NCI-H748 (cell line): ENCODE measurements at regions not wholly inside any gene's neighbourhood (a gene's known extent, or its start where the extent isn't known, plus 50 kb on each side); places are given as distances from the start of the nearest gene placed in this dataset.
"Not testable (repeated sequence)": the region's sequence is repeated elsewhere in the genome, so short reads cannot be mapped to it uniquely, and the experiment has no call there.

ENCODE experiments used
- DNase-seq: peaks from one replicate; lab custom pipeline; 2025; ENCODE audit not compliant: unreplicated experiment; lab: John Stamatoyannopoulos, UW

GRCh38 chr3:87796137-87796842, 262.5 kb downstream of the CGGBP1 start:
- DNase-seq: no peak

- DNase-seq: no peak
Measured at GRCh38 chr3:87795701-87796100, 263.1 kb downstream of the CGGBP1 start.

- peak; percentile 16 for DNase-seq
Measured at GRCh38 chr3:87793337-87793877, 265.4 kb downstream of the CGGBP1 start.

- DNase-seq: peak; percentile 29
Measured at GRCh38 chr3:87792534-87793336, 266.1 kb downstream of the CGGBP1 start, which contains the start of gene HTR1F. Gene HTR1F, plus strand, starts transcription at chr3:87792706.

GRCh38 chr3:87792198-87792533, 266.6 kb downstream of the CGGBP1 start:
- DNase-seq: no peak

GRCh38 chr3:87791248-87792027, 267.4 kb downstream of the CGGBP1 start:
- DNase-seq: no peak

GRCh38 chr3:87789049-87789448, 269.8 kb downstream of the CGGBP1 start:
- not testable (repeated sequence) for DNase-seq

- no peak for DNase-seq
Measured at GRCh38 chr3:87788516-87788915, 270.3 kb downstream of the CGGBP1 start.

- DNase-seq: no peak
Measured at GRCh38 chr3:87780811-87781210, 278.0 kb downstream of the CGGBP1 start.

- no peak for DNase-seq
Measured at GRCh38 chr3:87778876-87779275, 279.9 kb downstream of the CGGBP1 start.

- DNase-seq: peak; percentile 14
Measured at GRCh38 chr3:87771337-87772192, 287.2 kb downstream of the CGGBP1 start.

- DNase-seq: no peak
Measured at GRCh38 chr3:87766721-87767120, 292.1 kb downstream of the CGGBP1 start.

- no peak for DNase-seq
Measured at GRCh38 chr3:87765256-87765655, 293.5 kb downstream of the CGGBP1 start.

GRCh38 chr3:87761795-87762194, 297.0 kb downstream of the CGGBP1 start:
- no peak for DNase-seq

- DNase-seq: no peak
Measured at GRCh38 chr3:87761341-87761740, 297.5 kb downstream of the CGGBP1 start.

GRCh38 chr3:87756616-87757015, 302.2 kb downstream of the CGGBP1 start:
- no peak for DNase-seq

- DNase-seq: no peak
Measured at GRCh38 chr3:87755852-87756251, 303.0 kb downstream of the CGGBP1 start.

GRCh38 chr3:87742250-87742649, 316.6 kb downstream of the CGGBP1 start:
- DNase-seq: no peak

- not testable (repeated sequence) for DNase-seq
Measured at GRCh38 chr3:87740894-87741293, 317.9 kb downstream of the CGGBP1 start.

- not testable (repeated sequence) for DNase-seq
Measured at GRCh38 chr3:87737817-87738216, 321.0 kb downstream of the CGGBP1 start.
